AG10803 (cell line): ENCODE measurements at regions not wholly inside any gene's neighbourhood (a gene's known extent, or its start where the extent isn't known, plus 50 kb on each side); places are given as distances from the start of the nearest gene placed in this dataset.

Experiments
- DNase-seq: peaks from one replicate; pipeline ENCODE4 v3.0.0; 2010; ENCODE audit warnings: low read depth
- H3K4me3 ChIP-seq: 2 replicates; pipeline ENCODE4 v1.5.1; 2011; ENCODE audit warnings: mild to moderate bottlenecking, low read length, control low read depth
- TF ChIP-seq, protein P1 (sequence below): conservative IDR thresholded peaks from 2 replicates; pipeline ENCODE4 v1.5.1; 2011; ENCODE audit warnings: mild to moderate bottlenecking, low read length, control low read depth, inconsistent platforms

DNA sequence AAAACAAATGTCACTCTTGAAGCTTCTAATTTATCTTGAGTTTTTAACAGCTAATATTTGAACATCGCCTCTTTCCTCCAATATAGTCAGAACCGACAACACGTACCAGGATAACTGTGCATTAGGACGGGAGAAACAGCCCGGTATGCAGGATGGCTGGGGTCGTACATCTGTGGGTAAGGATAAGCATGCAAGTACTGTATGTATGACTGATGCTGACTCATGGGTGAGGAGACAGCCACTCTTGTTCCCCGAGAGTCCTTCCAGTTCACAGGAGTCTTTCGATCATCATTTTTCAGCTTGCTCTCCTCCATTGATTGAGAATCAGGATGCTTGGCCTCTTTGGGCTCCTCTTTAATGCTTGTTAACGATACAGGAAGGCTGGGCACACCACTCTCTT lies 102.3 kb downstream of the ZNF608 start:
- H3K4me3 ChIP-seq: no peak overlapping the region
- TF ChIP-seq, protein P1, sequence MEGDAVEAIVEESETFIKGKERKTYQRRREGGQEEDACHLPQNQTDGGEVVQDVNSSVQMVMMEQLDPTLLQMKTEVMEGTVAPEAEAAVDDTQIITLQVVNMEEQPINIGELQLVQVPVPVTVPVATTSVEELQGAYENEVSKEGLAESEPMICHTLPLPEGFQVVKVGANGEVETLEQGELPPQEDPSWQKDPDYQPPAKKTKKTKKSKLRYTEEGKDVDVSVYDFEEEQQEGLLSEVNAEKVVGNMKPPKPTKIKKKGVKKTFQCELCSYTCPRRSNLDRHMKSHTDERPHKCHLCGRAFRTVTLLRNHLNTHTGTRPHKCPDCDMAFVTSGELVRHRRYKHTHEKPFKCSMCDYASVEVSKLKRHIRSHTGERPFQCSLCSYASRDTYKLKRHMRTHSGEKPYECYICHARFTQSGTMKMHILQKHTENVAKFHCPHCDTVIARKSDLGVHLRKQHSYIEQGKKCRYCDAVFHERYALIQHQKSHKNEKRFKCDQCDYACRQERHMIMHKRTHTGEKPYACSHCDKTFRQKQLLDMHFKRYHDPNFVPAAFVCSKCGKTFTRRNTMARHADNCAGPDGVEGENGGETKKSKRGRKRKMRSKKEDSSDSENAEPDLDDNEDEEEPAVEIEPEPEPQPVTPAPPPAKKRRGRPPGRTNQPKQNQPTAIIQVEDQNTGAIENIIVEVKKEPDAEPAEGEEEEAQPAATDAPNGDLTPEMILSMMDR: no peak
- no peak for DNase-seq

DNA sequence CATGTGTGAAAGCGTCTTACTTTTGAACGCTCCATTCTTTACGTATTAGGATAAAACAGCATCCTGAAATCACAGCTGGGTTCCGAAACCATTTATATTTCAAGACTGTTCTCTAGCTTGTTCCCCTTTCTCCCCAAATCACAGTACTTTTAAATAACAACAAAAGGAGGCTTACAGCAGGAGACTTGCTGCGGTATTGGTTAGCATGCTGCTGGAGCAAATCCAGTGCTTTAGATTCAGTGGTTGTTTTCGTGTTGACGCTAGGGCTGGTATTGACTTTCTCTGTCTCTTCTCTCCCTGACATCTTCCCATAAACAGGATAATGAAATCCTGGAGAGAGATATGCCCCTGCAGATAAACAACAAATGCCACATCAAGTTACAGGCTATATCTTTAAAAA lies 103.1 kb downstream of the ZNF608 start:
- TF ChIP-seq, protein P1: no peak
- no peak overlapping the region for H3K4me3 ChIP-seq
- DNase-seq: no peak

DNA sequence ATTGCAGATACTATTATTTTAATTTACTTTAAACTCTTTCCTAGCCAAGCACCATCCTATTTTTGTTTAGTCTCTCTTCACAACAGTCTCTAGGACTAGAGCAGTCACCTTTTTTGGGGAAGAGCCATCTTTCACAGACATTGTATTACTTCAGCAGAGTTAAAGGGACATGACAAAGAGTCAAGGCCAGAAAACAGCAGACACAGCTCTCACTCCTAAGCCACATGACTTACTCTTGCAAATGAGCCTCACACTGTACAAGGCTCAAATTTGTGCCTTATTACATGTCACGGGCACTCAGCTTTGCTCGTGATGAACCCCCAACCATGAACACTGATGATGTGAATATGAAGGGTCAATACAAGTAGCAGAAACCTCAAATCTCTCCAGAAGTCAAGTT lies 104.3 kb downstream of the ZNF608 start:
- DNase-seq: no peak
- TF ChIP-seq, protein P1: no peak
- H3K4me3 ChIP-seq: no peak overlapping the region

DNA sequence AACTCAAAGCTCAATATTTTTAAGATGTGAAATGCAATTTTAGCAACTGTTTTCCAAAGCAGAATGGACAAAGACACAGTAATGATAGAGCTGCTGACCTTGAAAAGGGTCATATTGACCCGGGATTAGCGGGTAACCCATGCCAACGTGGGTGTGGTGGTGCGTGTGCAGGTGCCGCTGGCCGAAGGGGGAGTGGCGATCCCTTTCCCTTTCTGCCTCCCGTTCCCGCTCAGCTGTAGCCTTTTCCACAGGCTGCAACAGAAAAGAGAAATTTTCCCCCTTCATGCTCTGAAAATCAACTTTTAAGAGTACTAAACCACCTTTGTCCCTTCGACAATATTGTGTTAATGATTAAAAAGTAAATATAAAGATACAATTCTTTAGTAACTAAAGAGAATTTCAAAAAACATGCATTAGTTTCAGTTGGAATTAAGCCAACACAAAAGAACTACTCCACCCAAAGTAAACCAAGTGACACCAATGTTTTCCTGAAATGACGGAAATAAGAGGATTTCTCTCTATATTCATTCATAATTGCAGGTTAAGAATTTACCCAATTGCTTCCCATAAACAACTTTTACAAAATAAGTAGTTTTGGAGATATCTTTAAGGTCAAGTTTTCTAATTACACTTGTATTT lies 105.2 kb downstream of the ZNF608 start:
- TF ChIP-seq, protein P1: no peak
- H3K4me3 ChIP-seq: no peak overlapping the region
- no peak for DNase-seq

DNA sequence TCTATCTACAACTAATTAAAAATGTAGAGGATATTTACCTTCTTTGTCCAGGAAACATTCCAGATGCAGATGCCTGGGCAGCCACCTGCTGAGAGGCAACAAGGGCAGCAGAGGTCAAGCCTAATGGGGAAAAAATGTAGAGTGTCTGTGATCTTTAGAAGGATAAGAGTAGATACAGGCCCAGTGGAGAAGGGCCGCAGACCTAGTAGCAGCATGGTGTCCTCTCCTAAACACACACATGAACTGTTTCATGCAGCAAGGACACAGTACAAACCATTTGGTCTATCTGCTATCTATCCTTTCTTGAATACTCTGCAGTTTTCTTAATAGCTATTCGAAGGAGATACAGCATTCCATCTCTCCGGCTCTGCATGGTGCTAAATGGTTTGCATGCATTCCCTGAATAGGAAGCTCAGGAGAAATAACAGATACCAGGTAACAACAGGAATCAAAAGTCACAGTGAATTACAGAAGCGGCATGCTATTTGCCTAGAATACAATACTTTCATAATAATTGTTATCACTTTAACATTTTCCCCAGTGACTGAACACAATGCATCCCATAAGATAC lies 107.3 kb downstream of the ZNF608 start:
- no peak for DNase-seq
- TF ChIP-seq, protein P1: no peak

DNA sequence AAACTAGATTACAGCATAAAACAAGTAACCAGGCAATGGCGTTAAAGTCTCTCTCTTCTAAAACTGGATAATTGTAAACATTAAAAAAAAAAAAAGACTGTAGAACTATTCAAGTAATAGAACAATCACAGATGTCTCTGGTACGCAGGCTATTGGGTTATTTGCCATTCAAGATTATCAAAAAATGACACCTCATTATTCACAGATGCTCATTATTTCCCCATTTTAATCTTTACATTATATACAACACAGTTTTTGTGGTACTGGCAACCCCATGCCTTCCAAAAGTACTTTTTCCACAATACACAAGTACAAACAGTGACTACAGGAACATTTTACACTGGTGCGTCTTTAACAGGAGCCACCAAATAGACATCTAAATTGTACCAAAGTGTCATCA lies 109.4 kb downstream of the ZNF608 start:
- no peak overlapping the region for H3K4me3 ChIP-seq
- TF ChIP-seq, protein P1: no peak
- DNase-seq: no peak

More for the DNA sequence above, 107.3 kb downstream of the ZNF608 start:
- H3K4me3 ChIP-seq: no peak overlapping the region

DNA sequence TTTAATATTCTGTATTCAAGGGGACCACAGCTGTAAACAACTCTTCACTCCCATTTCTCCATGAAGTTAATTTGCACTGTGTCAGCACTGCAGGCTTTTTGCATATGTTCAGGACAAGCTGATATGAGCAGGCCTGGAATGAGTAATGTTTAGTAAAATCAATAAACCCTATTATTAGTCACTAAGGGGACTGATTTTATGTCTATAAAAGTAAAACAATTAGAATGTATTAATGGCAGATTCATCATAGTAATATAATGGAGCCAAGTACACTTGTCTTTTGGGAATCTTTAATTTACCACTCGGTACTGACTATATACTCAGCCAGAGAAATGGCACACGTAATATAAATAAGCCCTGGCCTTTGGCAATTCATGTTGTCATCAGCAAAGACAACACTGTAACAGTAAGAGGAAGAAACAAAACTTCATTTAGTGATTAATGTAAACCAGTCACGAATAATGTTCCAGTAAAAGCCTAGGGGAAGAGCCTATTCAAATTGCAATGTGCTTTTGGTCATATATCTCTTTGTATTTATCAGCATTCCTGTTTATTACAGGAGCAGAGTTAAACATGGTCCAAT lies 111.6 kb downstream of the ZNF608 start:
- TF ChIP-seq, protein P1: no peak
- DNase-seq: peak; percentile 35
- H3K4me3 ChIP-seq: no peak overlapping the region
